ENCODE measurements at regions not wholly inside any gene's neighbourhood (a gene's known extent, or its start where the extent isn't known, plus 50 kb on each side); places are given as distances from the start of the nearest gene placed in this dataset.

GRCh38 chr9:115632391-115632790 is 514.4 kb upstream of the TNC start:
- intact Hi-C loops (cut with DNase I): no loop called here
- H3K9me3 ChIP-seq: no peaks in the 10 kb centered on the region
- H3K27ac ChIP-seq: no peak overlapping the region
- WGBS, 3 donors: 80 to 85% (median 84%) methylated on average over 7 of the region's 7 CpGs
- no peaks in the 10 kb centered on the region for H3K36me3 ChIP-seq
- no peaks in the 10 kb centered on the region for H3K4me1 ChIP-seq (ENCODE audit: insufficient read depth)
- DNase-seq: no peak
- TF ChIP-seq CTCF (IDR thresholded peaks at IDR 0.05) (no peak), EP300 (IDR thresholded peaks at IDR 0.05) (no peak), POLR2A (IDR thresholded peaks at IDR 0.05) (no peak)
- no peak overlapping the region for H3K4me3 ChIP-seq
- no peaks in the 10 kb centered on the region for H3K27me3 ChIP-seq

GRCh38 chr9:115633104-115633503 is 515.1 kb upstream of the TNC start:
- no peaks in the 10 kb centered on the region for H3K36me3 ChIP-seq
- whole genome bisulfite sequencing, 3 donors: 26 to 34% (median 30%) methylated on average over 3 of the region's 3 CpGs
- intact Hi-C loops (cut with DNase I): no loop called here
- no peaks in the 10 kb centered on the region for H3K9me3 ChIP-seq
- no peaks in the 10 kb centered on the region for H3K4me1 ChIP-seq (ENCODE audit: insufficient read depth)
- H3K27ac ChIP-seq: no peak overlapping the region
- no peaks in the 10 kb centered on the region for H3K27me3 ChIP-seq
- no peak for TF ChIP-seq POLR2A (IDR thresholded peaks at IDR 0.05)
- TF ChIP-seq CTCF (IDR thresholded peaks at IDR 0.05): no peak
- TF ChIP-seq EP300 (IDR thresholded peaks at IDR 0.05): no peak
- H3K4me3 ChIP-seq: no peak overlapping the region
- DNase-seq: no peak

- DNase-seq: no peak
- no peaks in the 10 kb centered on the region for H3K27me3 ChIP-seq
- 76 to 89% (median 85%) methylated on average over 1 of the region's 1 CpG for WGBS, 3 donors
- H3K9me3 ChIP-seq: no peaks in the 10 kb centered on the region
- H3K36me3 ChIP-seq: no peaks in the 10 kb centered on the region
- no peak overlapping the region for H3K4me3 ChIP-seq
- intact Hi-C loops (cut with DNase I): loop anchor here in 1 of 4 donors (5.0 kb wide), 1 partner anchor 104 kb away; no protein-coding TSS in a partner anchor
- H3K27ac ChIP-seq: no peak overlapping the region
- TF ChIP-seq POLR2A (IDR thresholded peaks at IDR 0.05) (no peak), EP300 (IDR thresholded peaks at IDR 0.05) (no peak), CTCF (IDR thresholded peaks at IDR 0.05) (no peak)
- no peaks in the 10 kb centered on the region for H3K4me1 ChIP-seq (ENCODE audit: insufficient read depth)
These were observed 517.8 kb upstream of the PAPPA start for GRCh38 chr9:115635680-115636383.

- Histone ChIP-seq H3K4me1 (ENCODE audit: insufficient read depth) (no peaks in the 10 kb centered on the region), H3K4me3 (no peak overlapping the region), H3K36me3 (no peaks in the 10 kb centered on the region), H3K27ac (no peak overlapping the region), H3K27me3 (no peaks in the 10 kb centered on the region), H3K9me3 (no peaks in the 10 kb centered on the region)
- TF ChIP-seq EP300 (IDR thresholded peaks at IDR 0.05) (no peak), CTCF (IDR thresholded peaks at IDR 0.05) (no peak), POLR2A (IDR thresholded peaks at IDR 0.05) (no peak)
- 62 to 65% (median 65%) methylated on average over 4 of the region's 4 CpGs for WGBS, 3 donors
- intact Hi-C loops (cut with DNase I): loop anchor here in 1 of 4 donors (5.0 kb wide), 1 partner anchor 104 kb away; no protein-coding TSS in a partner anchor
- DNase-seq: no peak
These were observed 517.0 kb upstream of the PAPPA start for GRCh38 chr9:115636596-115636995.
